ENCODE measurements at regions not wholly inside any gene's neighbourhood (a gene's known extent, or its start where the extent isn't known, plus 50 kb on each side); places are given as distances from the start of the nearest gene placed in this dataset.

- TF ChIP-seq CREB1 (IDR thresholded peaks at IDR 0.05) (no peak), SUZ12 (IDR thresholded peaks at IDR 0.05; ENCODE audit: low read length) (no peak), E2F6 (IDR thresholded peaks at IDR 0.05) (no peak)
These were observed 341.5 kb upstream of the TMEFF2 start (continued) for GRCh38 chr2:192535956-192536921.
